ENCODE measurements at regions not wholly inside any gene's neighbourhood (a gene's known extent, or its start where the extent isn't known, plus 50 kb on each side); places are given as distances from the start of the nearest gene placed in this dataset.

GRCh38 chr5:110341836-110342235 is 384.6 kb downstream of the TMEM232 start:
- Histone ChIP-seq H2BK120ac (replicated peaks; ENCODE audit: low read depth, low read length) (no peak overlapping the region), H3K23ac (ENCODE audit: insufficient read length) (no peak overlapping the region), H4K20me1 (replicated peaks in 1 of 2; ENCODE audit: control insufficient read depth in 1 of 2, insufficient read depth in 2 of 2, low read length in 2 of 2) (no peaks in the 10 kb centered on the region), H2BK20ac (ENCODE audit: low read length) (no peak overlapping the region), H3K56ac (replicated peaks; ENCODE audit: insufficient read length, low read depth, low read length) (no peak overlapping the region), H3K36me3 (ENCODE audit: control insufficient read depth in 2 of 4, insufficient read depth in 4 of 4, low read length in 3 of 4) (no peaks in the 10 kb centered on the region), H3K23me2 (ENCODE audit: low read depth, low read length) (no peaks in the 10 kb centered on the region), H4K8ac (ENCODE audit: extremely low read depth, insufficient read depth, low read length) (no peak overlapping the region), H3K9ac (replicated peaks in 1 of 4; ENCODE audit: extremely low read depth in 1 of 4, low read depth in 3 of 4, low read length in 3 of 4) (no peak overlapping the region), H3K18ac (ENCODE audit: extremely low read depth, low read length) (no peak overlapping the region), H3K4me1 (replicated peaks in 1 of 4; ENCODE audit: control insufficient read depth in 3 of 4, insufficient read depth in 4 of 4, low read length in 3 of 4) (no peaks in the 10 kb centered on the region), H2AFZ (ENCODE audit: low read length) (no peak overlapping the region), H3K4me3 (ENCODE audit: extremely low read depth in 1 of 4, insufficient read depth in 2 of 4, low read depth in 3 of 4, low read length in 4 of 4) (no peak overlapping the region), H2BK5ac (ENCODE audit: low read depth, low read length) (no peak overlapping the region), H2BK15ac (ENCODE audit: low read length) (no peak overlapping the region), H4K91ac (replicated peaks; ENCODE audit: insufficient read length, low read length) (no peak overlapping the region), H3K4ac (replicated peaks; ENCODE audit: insufficient read length, low read depth, low read length) (no peak overlapping the region), H4K5ac (ENCODE audit: insufficient read length, low read depth, low read length) (no peak overlapping the region), H3K27ac (ENCODE audit: low read depth, low read length) (no peak overlapping the region), H3K79me2 (ENCODE audit: control insufficient read depth in 1 of 2, insufficient read depth in 2 of 2, low read length in 2 of 2) (no peaks in the 10 kb centered on the region), H3K4me2 (ENCODE audit: insufficient read depth in 1 of 2, low read depth in 2 of 2, low read length in 2 of 2) (no peak overlapping the region), H3K27me3 (replicated peaks in 1 of 4; ENCODE audit: control insufficient read depth in 3 of 4, extremely low read depth in 1 of 4, insufficient read depth in 3 of 4, low read length in 3 of 4) (no peaks in the 10 kb centered on the region), H3K9me3 (ENCODE audit: insufficient read depth in 2 of 2, low read depth in 1 of 2, low read length in 1 of 2) (no peaks in the 10 kb centered on the region), H2AK5ac (ENCODE audit: low read depth, low read length) (no peak overlapping the region), H2BK12ac (ENCODE audit: low read depth, low read length) (no peak overlapping the region), H3K14ac (ENCODE audit: insufficient read length) (no peak overlapping the region), H3K79me1 (ENCODE audit: low read depth, low read length) (no peaks in the 10 kb centered on the region)
- WGBS, 2 experiments (ENCODE audit: extremely low coverage in 1 of 2, insufficient coverage in 1 of 2, insufficient read length in 1 of 2, insufficient replicate concordance in 2 of 2, low coverage in 1 of 2, low lambda C conversion rate in 2 of 2, missing lambda C conversion rate in 1 of 2), result 92% methylated on average over 2 of the region's 2 CpGs; no CpG with 5 or more reads in 1 of the 2 experiments
- FAIRE-seq, result no peak
- TF ChIP-seq ATF3 (IDR thresholded peaks at IDR 0.05; ENCODE audit: insufficient read depth, low read depth, low read length) (no peak), ZNF274 (IDR thresholded peaks at IDR 0.05; ENCODE audit: borderline replicate concordance, extremely low read depth, low read length) (no peak), KDM1A (IDR thresholded peaks at IDR 0.05; ENCODE audit: borderline replicate concordance, low read length) (no peak), GTF2F1 (IDR thresholded peaks at IDR 0.05; ENCODE audit: borderline replicate concordance, low read depth, low read length) (no peak), POLR2A (IDR thresholded peaks at IDR 0.05; ENCODE audit: control extremely low read depth in 1 of 2, low read depth in 2 of 2, low read length in 2 of 2) (no peak), TBP (IDR thresholded peaks at IDR 0.05; ENCODE audit: low read depth, low read length) (no peak)
- no peak for DNase-seq (ENCODE audit: low read depth in 1 of 2, low spot score in 2 of 2)
- ChIA-PET POLR2A (ENCODE audit: partially characterized antibody) (no interaction called here), CTCF (ENCODE audit: partially characterized antibody) (interaction anchor here (0.7 to 1.8 kb wide), 2 partner anchors 8 to 14 kb away, joined by 3 to 11 read pairs; no protein-coding TSS in a partner anchor)
